Activated naive CD8-positive, alpha-beta T cell treated with anti-CD3 and anti-CD28 coated beads for 36 hours (primary cell): ENCODE measurements at regions not wholly inside any gene's neighbourhood (a gene's known extent, or its start where the extent isn't known, plus 50 kb on each side); places are given as distances from the start of the nearest gene placed in this dataset.

Experiments
- DNase-seq: peaks from one replicate; pipeline ENCODE4 v3.0.0; 2021
- H3K27ac Mint-ChIP-seq: one replicate; pipeline ENCODE4 v1.8.0; 2022; ENCODE audit warnings: mild to moderate bottlenecking, moderate library complexity, mixed read lengths
- H3K27me3 Mint-ChIP-seq: one replicate; pipeline ENCODE4 v1.8.0; 2022; ENCODE audit warnings: mild to moderate bottlenecking, mixed read lengths
- H3K36me3 Mint-ChIP-seq: one replicate; pipeline ENCODE4 v1.8.0; 2021; ENCODE audit warnings: mild to moderate bottlenecking, mixed read lengths
- H3K4me1 Mint-ChIP-seq: one replicate; pipeline ENCODE4 v1.8.0; 2021; ENCODE audit warnings: mixed read lengths
- H3K4me3 Mint-ChIP-seq: one replicate; pipeline ENCODE4 v1.8.0; 2022; ENCODE audit warnings: mild to moderate bottlenecking, moderate library complexity, mixed read lengths
- H3K9me3 Mint-ChIP-seq: one replicate; pipeline ENCODE4 v1.8.0; 2022; ENCODE audit warnings: mixed read lengths

DNA sequence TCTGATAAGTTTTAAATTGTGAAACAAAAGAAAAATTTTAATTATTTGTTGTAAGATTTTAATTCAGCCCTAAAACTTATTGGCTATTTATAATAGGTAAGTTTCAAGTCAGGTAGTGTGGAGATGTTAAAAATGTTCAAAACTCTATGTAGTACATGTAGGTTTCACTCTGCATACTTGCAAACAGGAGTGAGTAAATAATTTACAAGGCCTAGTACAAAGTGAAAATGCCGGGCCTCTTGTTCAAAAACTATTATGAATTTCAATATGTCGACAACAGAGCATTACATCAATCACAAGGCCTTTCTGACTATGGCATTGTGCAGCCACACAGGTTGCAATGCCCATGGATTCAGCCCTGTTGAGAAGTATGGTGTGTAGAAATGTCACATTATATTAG, 80.9 kb upstream of the GRIK2 start:
- H3K36me3 Mint-ChIP-seq = no peaks in the 10 kb centered on the region
- H3K27me3 Mint-ChIP-seq = no peaks in the 10 kb centered on the region
- H3K4me3 Mint-ChIP-seq = no peak overlapping the region
- H3K4me1 Mint-ChIP-seq = no peaks in the 10 kb centered on the region
- DNase-seq = no peak
- H3K9me3 Mint-ChIP-seq = peaks cover 2% of the 10 kb centered on the region
- no peak overlapping the region for H3K27ac Mint-ChIP-seq

DNA sequence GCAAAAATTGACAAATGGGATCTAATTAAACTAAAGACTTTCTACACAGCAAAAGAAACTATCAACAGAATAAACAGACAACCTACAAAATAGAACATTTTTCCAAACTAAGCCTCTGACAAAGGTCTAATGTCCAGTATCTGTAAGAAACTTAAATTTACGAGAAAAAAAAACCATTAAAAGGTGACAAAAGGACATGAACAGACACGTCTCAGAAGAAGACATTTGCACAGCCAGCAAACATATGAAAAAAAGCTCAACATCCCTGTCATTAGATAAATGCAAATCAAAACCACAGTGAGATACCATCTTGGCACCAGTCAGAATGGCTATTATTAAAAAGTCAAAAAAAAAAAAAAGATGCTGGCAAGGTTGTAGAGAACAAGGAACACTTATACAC, 70.6 kb upstream of the GRIK2 start:
- Mint-ChIP-seq H3K27ac (no peak overlapping the region), H3K4me1 (no peaks in the 10 kb centered on the region), H3K4me3 (no peak overlapping the region), H3K27me3 (no peaks in the 10 kb centered on the region), H3K9me3 (no peaks in the 10 kb centered on the region), H3K36me3 (no peaks in the 10 kb centered on the region)
- DNase-seq = no peak

DNA sequence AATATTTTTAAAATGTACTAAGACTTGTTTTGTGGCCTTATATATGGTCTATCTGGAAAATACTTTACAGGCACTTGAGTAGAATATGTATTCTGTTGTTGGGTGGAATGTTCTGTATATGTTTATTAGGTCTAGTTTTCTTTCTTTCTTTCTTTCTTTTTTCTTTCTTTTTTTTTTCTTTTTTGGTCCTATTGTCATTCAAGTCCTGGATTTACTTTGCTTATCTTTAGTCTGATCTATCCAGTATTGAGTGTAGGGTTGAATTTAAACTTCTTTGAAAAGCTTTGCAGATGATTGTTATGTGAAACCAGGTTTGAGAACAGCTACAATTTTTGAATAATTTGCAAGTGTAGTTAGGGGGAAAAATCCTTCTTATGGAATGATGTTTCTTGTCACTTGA, 67.1 kb upstream of the GRIK2 start:
- Mint-ChIP-seq H3K36me3 (no peaks in the 10 kb centered on the region), H3K9me3 (no peaks in the 10 kb centered on the region), H3K4me1 (no peaks in the 10 kb centered on the region)

DNA sequence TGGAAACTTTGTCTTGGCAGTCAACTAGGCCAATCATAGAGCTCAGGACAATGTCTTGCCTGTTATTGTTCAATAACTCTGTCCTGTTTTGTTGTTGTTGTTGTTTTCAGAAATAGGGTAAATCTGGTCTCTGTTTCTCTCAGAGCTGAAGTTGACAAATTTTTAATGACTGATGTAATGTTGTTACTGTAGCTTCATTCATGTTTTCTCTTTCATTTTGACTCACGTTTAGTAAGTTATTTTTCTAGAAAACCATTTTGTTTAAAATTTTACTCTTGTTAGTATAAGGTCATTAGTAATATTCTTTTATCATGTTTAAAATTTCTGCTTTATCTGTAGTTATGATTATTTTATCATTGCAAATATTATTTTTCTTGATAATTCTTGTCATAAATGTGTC, 51.6 kb upstream of the GRIK2 start:
- Mint-ChIP-seq H3K27me3 (no peaks in the 10 kb centered on the region), H3K9me3 (peaks cover 7% of the 10 kb centered on the region), H3K36me3 (peaks cover 2% of the 10 kb centered on the region)

More for the DNA sequence above, 67.1 kb upstream of the GRIK2 start:
- H3K27me3 Mint-ChIP-seq = no peaks in the 10 kb centered on the region
- no peak for DNase-seq
- H3K4me3 Mint-ChIP-seq = no peak overlapping the region
- H3K27ac Mint-ChIP-seq = no peak overlapping the region

More for the DNA sequence above, 51.6 kb upstream of the GRIK2 start:
- no peak overlapping the region for H3K27ac Mint-ChIP-seq
- no peak overlapping the region for H3K4me3 Mint-ChIP-seq
- no peak for DNase-seq
- no peaks in the 10 kb centered on the region for H3K4me1 Mint-ChIP-seq
